CD4-positive, alpha-beta T cell treated with Interleukin-6 at 100 ng/mL for 8 hours (primary cell): ENCODE measurements at regions not wholly inside any gene's neighbourhood (a gene's known extent, or its start where the extent isn't known, plus 50 kb on each side); places are given as distances from the start of the nearest gene placed in this dataset.

ENCODE experiments used
- DNase-seq: peaks from one replicate; pipeline ENCODE4 v3.0.0-alpha.2; 2020; ENCODE audit warnings: mixed read lengths, low spot score

DNA sequence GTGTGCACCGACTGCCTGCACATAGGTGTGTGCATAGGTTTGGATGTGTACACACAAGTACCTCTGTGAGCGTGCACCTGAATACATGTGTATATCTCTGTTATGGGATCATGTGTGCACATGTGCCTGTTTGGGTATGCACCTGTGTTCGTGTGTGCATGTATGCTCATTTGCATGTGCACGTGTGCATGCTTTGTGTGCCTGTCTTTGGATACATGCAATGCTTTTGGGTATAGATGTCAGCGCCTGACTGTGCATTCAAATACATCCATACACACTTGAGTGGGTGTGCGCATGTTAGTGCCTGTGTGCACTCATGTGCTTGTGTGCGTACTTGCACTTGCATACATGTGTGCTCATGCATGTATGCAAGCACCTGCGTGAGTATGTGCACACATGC lies 258.1 kb downstream of the IRX2 start:
- DNase-seq: no peak

DNA sequence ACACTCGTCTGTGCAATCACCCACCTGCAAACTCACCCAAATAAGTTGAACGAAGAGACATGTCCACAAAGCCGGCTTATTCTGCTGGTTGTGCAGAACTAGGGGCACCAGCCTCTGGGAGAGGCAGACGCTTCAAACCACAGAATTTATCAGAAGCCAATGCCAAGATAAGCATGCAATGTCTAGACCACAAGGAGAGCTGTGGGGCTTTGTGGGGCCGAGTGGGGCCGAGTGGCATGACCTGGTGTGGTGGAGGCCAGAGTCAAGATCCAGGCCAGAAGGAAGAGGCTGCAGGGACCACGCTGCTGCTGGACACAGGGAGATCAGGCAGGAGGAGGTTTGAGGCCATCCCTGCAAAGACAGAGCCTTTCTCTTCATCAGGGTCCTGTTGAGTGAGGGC lies 259.0 kb downstream of the IRX2 start:
- no peak for DNase-seq

DNA sequence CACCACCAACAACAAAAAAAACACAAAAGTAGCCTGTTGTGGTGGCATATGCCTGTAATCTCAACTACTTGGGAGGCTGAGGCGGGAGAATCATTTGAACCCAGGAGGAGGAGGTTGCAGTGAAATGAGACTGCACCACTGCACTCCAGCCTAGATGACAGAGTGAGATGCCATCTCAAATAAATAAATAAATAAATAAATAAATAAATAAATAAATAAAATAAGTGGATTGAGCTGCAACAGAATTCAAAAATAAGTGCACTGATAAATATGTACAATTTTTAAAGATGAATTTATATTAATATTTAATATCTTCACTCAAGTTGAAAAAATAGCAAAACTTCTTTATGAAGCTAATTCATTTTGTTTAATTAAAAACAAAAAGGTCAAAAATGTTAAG lies 259.6 kb downstream of the IRX2 start:
- no peak for DNase-seq

DNA sequence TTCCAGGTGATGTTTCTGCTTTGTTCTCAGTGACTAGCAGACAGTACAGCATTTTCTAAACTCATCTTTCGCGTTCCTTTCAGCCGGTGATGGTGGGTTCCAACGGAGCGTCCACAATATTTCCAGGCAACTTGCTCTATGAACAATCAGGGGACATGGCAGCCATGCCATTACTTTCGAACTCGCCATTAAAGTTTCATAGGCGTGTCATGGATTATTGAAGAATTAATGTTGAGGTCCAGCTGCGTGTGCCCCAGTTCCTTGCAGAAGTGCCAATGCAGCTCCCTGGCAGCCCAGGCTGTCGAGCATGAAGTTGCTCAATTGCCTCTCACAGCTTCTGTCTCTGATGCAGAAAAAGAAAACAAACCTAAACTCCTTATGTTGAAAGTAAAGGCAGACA lies 262.2 kb downstream of the IRX2 start:
- DNase-seq: no peak

DNA sequence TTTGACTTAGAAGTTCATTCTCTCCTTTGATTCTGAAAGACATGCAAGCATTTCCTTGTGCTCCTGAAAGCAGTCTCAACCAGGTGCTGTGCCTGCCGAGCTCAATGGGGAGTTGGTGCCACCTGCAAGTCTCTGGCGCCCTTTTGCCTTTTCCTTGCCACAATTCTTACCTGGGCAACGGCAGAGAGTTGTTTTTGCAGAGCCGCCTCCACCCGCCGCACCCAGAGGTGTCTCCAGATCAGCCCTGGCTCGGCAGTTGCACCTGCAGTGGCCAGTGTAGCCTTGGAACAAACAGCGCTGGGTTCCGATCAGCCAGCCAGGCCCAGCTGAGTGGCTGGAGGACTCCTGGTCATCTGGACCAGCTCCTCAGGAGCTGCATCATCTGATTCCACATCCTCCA lies 262.9 kb downstream of the IRX2 start:
- no peak for DNase-seq

DNA sequence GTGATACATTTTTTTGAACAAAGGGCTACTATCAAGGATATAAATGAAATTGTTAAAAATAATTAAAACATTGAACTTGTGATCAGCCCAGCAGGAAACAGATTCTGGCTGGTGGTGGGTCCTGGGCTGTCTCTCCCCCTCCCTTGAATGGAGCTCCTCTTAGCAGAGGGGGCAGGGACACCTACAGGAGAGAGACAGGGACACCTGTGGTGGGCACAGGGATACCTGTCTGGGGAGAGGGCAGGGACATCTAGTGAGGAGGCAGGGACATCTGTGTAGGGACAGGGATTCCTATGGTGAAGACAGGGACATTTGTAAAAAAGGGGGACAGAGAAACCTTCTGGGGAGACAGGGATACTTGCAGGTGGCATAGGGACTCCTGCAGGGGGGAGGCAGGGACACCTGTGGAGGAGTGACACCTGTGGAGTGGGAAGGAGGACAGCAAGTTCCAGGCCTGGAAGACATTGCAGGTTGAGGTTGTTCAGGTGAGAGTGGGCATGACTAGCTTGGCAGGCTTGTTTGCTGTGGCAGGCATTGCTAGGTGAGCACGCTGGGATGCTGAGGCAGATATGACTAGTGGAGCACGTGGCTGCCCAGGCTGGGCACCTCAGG lies 264.2 kb downstream of the IRX2 start:
- DNase-seq: no peak

DNA sequence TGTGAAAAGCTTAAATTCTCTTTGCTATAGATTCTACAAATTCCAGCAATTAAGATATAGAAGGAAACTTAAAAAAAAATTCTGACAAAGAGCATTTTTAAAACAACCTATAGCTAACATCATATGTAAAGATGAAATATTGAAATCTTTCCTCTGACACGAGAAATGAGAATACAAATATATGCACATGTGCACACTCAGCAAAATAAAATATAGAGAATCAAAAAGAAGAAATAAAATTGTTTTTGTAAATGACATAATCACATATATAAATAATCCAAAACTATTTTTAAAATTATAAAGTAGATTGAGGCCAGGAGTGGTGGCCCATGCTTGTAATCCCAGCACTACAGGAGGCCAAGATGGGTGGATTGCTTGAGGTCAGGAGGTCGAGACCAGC lies 265.1 kb downstream of the IRX2 start:
- no peak for DNase-seq

DNA sequence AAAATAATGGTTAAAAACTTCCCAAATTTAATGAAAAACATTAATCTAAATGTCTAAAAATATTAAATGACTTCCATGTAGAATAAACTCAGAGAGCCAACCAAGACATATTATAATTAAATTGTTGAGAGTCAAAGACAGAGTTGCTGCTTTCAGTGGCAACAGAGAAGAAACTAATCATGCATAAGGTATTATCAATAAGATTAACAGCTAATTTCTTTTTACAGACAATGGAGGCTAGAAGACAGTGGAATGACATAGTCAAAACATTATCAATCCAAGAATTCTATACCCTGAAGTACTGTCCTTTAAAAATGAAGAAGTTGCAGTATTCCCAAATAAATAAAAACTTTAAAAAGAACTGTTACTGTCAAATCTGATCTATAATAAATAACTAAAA lies 268.7 kb downstream of the IRX2 start:
- DNase-seq: no peak

DNA sequence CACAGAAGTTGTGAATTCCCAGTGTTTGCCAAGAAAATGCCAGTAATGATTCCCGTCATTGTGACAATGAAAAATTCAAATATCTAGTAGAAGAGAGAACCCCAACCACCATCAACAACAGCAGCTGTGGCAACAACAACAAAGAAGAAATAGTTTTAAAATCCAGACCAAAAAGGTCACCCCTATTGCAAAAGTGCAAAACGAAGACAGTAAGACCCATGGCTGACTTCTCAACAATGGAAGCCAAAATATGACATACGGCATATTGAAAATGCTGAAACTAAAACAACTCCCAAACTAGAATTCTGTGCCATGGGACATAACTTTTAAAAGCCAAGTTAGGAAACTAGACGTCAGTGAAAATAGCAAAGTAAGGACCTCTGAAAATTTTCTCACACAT lies 270.6 kb downstream of the IRX2 start:
- DNase-seq: no peak

DNA sequence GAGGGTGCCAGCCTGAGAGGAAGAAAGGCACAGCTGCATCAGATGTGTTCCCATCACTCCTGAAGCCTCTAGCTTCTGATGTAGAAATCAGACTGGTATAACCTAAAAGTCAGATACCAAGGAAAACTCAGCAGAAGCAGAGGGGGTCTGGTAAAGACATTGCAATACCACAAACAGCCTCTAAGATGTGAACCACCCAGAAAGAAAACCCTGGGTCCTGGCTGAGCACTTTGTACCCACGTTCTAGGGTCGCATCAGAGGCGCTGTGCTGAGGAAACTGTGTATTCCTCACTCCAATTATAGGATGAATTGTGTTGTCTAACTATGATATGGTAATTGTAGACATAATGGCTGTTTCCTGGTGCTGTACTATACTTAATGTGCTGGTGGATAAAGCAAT lies 275.6 kb downstream of the IRX2 start:
- no peak for DNase-seq

DNA sequence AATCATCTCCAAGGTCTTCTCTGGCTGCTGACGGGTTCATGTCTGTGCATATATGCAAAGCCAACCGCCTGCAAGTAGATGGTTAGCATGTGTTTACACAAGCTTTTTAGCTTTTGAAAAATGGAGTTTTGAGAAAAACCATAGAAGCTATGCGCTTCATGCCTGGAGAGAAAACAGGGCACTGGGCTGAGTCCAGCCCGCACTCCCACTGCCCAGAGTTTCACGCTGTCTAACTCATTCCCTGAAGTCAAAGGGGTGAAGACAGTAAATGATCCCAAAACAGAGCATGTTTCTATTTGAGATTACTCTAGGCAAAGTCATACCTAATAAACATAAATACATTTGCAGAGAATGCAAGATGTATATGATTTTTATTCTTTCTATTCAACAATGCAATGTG lies 278.8 kb downstream of the IRX2 start:
- DNase-seq: no peak

DNA sequence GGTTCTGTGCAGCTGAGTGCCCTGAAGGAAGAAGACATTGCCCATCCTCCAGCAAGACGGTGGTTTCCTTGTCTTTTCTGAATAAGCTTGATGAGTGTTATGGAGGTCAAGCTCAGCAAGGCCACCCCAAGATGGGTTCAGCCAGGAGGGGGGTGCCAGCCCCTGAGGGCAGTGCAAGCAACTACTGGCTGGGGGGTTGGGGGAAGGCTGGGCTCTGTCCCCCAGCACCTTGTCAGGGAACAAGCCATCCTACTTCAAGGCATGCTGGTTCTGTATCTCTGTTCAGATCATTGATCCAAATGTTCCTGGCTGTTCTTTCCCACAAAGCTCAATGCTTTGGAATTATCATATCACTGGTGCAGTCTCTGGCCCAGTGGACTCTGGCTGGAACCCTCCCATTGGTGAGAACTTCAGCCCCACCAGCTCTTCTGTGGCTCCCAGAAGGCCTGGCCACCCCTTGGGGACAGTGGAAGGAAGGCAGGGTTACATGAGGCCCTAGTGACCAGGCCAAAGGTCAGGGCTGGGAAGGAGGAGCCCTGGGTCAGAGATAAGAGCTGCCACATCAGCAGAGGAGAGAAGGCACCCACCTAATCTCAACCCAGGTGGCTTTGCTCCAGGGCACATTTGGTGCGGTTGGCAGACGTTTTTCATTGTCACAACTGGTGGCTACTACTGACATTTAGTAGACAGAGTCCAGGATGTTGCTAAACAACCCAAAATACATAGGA lies 280.2 kb downstream of the IRX2 start:
- no peak for DNase-seq

DNA sequence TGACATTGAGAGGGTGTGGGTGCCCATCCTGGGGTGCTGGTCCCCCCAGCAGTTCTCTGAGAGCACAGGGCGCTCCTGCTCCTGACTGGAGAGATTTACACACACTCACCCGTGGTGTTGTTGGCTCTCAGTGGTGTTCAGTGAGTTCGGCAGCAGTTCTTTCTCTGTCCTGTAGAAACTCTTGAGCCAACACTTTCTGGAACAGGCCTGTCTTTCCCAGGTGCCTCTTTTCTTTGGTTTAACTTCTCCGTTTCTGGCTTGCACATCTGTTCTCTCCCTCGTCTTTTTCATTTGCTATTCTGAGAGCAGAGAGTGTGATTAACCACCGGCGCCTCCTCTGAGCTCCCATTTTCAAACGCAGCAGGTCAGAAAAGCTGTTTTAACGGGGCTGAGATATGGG lies 284.5 kb downstream of the IRX2 start:
- DNase-seq: no peak

DNA sequence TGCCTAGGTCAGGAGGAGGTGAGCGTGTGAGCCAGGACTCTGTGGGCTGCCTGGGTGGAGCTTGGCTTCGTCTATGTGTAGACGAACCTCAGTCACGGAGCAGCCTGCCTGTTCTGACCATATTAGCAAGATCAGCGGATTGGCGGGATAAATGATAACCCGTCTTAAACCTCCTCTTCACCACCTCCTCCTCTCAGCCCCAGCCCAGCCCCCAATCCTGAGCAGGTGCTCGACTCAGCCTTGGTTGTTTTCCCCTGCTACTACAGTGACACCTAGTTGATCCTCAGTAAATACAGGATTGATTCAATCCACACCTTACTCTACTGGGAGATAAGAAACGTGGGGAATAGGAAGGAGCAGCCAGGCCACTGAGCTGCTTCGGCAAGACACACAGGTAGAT lies 286.1 kb downstream of the IRX2 start:
- no peak for DNase-seq

DNA sequence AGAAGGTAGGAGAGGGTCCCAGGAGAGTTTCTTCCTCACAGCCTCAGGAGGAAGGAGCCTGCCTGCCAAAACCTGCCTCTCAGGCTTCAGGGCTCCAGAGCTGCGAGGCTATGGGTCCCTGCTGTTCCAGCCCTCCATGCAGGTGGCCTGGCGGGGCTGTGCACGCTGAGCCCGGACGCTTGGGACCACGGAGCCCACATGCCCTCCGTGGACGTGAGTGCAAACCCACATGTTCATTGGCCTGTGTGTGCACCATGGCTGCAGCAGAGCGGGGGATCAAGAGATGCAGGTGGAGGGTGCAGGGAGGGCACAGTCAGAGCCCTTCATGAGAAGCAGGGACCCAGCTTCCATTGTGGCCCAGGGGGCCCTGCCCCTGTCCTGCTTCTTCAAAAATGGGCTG lies 287.3 kb downstream of the IRX2 start:
- no peak for DNase-seq

DNA sequence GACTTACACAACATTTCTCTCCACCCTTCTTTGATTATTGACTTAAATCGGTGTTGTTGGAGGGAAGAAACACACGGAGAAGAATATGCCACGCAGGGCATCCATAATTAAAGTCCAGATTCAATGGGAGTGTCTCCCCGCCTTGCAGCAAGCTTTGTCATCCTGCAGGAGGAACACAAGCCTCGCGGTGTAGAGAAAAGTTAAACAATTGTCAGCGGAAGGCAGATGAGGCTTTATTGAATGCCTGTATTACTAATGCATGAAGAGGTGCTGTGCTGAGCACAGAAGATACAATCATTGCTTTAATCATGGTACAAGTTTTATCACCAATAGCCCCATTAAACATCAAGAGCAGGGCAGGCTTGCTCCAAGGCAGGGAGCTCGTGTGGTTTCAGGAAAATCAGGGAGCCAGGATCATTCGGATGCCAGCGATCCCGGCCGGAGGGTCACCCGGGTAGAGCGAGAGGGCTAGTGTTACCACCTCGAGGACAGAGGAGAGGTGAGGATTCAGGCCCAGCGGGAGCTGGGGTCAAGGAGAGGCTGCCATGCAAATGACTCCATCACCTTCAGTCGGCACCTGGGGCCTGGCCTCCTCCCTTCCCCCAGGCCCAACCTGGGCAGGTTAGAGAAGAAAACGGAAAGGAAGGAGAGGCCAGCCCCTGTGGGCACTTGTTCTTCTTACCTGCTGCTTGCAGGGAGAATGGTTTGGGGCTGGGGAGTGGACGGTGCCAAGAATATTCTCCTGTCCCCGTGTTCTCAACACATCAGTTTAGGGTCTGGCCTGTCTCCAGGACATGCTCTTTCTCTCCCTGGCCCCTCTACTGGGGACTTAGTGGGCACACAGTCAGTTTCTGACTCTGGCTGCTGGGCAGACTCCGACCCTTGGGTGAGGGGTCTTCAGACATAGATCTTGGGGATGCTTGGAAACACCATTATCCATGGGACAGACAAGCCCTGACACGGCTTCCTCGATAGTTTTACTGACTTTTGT lies 289.5 kb downstream of the IRX2 start:
- no peak for DNase-seq

DNA sequence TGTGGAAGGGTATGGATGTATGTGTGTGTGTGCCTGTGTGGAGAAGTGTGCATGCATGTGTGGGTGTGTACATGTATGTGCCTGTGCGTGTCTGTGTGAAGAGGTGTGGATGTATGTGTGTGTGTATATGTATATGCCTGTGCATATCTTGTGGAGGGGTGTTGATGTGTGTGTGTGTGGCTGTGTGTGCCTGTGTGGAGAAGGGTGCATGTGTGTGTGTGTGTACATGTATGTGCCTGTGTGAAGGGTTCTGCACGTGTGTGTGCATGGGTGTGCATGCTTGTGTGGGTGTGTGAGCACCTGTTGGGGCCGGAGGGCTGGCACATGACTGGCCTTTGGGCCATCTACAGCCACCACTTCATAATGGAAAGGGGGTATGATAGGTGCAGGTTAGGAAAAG lies 291.4 kb downstream of the IRX2 start:
- no peak for DNase-seq

DNA sequence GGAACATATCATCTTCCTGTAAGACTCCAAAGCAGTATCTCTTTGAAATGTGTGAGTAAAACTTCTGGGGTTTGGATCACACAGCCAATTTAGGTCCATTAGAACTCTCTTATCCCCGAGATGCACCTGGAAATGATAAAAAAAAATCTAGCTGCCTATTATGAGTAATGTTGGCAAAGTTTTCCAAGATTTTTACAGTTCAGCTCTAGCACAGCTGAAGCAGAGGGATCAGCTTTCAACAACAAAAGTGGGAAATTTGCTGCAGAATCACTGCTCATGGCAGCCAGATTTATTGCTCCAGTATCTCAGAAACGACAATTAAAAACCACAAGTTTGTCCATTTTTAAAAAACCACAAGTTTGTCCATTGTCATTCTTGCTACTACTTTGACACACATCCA lies 292.2 kb downstream of the IRX2 start:
- DNase-seq: no peak

DNA sequence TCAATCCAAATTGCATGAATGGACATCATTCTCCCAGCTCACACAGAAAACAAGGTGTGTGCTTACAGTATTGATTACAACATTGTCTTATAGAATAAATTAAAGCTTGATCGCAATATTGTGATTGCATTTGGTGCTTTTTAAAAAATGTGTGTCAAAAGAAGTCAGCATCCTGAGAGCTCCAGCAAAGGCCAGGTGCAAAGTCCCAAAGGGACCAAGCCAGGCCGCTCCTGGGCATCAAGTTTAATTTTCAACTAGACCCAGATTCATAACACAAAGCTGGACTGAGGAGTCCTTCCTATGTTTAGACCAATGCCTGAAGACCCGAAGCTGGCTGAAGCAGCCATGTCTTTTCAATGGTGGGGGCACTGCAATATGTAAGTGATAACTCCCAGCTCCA lies 295.6 kb downstream of the IRX2 start:
- no peak for DNase-seq

DNA sequence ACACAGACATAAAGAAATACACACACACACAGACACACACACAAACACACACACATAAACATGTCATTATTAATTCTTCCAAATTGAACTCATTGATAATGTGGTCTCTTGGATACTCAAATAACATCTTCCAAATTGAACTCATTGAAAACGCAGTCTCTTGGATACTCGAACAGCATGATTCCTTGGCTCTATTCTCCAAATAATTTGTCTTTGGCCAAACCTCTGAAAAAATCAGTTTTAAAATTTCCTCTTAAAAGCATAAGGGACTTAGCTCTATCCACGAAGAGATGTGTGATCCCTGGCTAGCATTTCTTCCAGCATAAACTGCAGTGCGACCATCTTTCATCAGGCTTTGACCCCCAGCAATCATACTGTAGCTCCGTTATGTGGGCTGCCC lies 296.6 kb downstream of the IRX2 start:
- DNase-seq: no peak

DNA sequence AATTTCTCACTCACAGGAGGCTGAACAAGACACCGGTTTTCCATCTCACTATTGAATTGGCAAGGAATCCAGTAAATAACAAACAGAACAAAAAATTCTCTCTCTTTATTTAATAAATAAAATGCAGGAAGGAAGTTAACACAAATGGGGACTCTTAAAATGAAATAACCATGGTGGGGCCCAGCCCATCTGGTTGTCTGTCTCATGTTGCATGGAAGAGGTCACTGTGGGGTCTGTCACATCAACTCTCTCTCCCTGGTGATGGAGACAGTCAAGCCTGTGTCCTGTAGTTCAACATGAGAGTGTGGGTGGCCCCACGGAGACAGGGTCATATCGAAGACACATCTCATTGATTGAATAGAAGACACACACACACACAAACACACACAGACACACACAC lies 297.7 kb downstream of the IRX2 start:
- DNase-seq: no peak

DNA sequence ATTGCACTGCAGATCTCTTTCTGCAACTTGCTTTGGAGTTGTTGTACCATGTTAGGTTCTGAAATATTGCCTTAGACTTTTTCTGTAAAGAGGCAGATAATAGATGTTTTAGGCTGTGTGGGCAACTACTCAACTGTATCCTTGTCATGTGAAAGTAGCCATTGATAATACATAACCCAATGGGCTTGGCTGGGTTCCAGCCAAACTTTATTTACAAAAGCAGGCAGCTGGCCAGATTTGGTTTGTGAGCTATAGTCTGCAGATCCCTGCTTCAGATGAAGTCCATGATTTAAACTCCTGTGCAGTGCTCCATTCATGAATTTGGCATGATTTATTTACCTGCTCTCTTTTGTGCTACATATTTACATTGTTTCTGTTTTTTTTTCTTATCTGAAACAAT lies 300.4 kb downstream of the IRX2 start:
- DNase-seq: no peak
